Right ventricle myocardium superior (tissue), 1 donor: ENCODE measurements at regions not wholly inside any gene's neighbourhood (a gene's known extent, or its start where the extent isn't known, plus 50 kb on each side); places are given as distances from the start of the nearest gene placed in this dataset.
"Not testable (repeated sequence)": the region's sequence is repeated elsewhere in the genome, so short reads cannot be mapped to it uniquely, and the experiment has no call there.

Experiments
- ATAC-seq: fragments of 200-7000 bp; cut with Tn5 transposase; one replicate; pipeline ENCODE4 v1.9.1; 2020; ENCODE audit warnings: mild to moderate bottlenecking; ENCODE audit not compliant: poor library complexity
- DNase-seq: peaks from one replicate; pipeline ENCODE4 v3.0.0-alpha.2; 2020
- intact Hi-C: fragments of 100-400 bp; cut with DNase I; formaldehyde crosslinking; loops from one replicate; pipeline ENCODE4 v1.11.2; 2022
- donor health status: DM: no; HTN: yes; CAD: no; lungs with severe emphysema.

DNA sequence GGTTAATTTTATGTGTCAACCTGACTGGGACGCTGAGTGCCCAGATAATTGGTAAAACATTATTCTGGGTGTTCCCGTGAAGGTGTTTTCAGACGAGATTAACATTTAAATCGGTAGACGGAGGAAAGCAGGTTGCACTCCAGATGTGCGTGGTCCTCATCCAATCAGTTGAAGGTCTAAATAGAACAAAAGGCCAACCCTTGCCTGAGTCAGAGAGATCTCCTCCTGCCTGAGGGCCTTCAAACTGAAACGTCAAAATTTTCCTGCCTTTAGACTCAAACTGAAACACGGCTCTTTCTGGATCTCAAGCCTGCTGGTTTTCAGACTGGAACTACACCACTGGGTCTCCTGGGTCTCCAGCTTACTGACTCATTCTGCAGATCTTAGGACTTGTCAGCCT lies 70.9 kb downstream of the NPIPA5 start:
- intact Hi-C loops, ATAC-seq, DNase-seq: not testable (repeated sequence)

GRCh38 chr16:15305889-15306288 lies 72.2 kb downstream of the NPIPA5 start:
- DNase-seq, intact Hi-C loops, ATAC-seq: not testable (repeated sequence)

- intact Hi-C loops, ATAC-seq, DNase-seq: not testable (repeated sequence)
These were observed 74.3 kb downstream of the NPIPA5 start for GRCh38 chr16:15303667-15304324.

- intact Hi-C loops, ATAC-seq, DNase-seq: not testable (repeated sequence)
These were observed 81.0 kb downstream of the NPIPA5 start for GRCh38 chr16:15297104-15297503.

DNA sequence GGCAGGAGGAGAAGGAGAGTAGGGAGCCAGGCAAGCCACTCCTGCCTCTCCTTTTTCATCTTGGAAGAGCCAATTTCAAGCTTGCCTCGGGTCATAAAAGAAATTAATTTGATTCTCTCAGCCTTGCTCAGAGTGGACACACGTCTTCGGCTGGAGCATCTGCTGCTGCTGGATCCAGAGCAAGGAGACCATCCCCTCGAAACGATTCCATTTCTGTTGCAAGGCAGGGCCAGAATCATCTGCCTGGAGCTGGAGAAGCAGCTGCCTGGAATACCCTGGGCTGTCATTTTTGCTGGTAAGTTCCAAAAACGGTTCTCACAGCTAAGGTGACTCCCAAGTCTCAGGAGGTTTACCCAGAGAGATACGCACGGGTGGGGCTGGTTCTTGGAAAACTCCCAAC lies 103.3 kb downstream of the NPIPA5 start:
- ATAC-seq, intact Hi-C loops, DNase-seq: not testable (repeated sequence)

DNA sequence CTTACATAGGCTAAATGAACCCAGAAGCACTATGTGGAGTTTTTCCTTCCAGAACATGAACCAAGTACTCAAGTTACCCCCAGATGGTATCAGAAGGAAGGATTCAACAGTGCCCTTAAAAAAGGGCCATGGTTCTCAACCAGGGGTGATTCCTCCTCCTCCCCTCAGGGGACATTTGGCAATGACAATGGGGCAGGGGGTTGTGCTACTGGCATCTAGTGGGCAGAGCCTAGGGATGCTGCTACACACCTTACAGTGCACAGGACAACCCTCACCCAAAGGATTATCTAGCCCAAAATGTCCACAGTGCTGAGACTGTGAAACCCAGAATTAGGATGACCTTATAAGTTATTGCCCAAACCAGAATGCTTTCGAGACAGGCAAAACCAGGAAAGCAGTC lies 104.1 kb downstream of the NPIPA5 start:
- ATAC-seq, DNase-seq, intact Hi-C loops: not testable (repeated sequence)

DNA sequence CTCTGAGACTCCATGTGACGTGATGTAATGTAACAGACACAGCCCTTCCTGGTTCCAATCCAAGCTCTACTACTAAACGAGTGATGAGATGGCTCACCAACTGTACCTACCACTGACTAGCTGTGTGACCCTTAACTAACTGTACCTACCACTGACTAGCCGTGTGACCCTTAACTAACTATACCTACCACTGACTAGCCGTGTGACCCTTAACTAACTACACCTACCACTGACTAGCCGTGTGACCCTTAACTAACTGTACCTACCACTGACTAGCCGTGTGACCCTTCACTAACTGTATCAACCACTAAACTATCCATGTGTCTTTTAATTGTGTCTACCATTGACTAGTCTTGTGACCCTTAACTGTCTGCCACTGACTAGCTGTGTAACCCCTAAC lies 111.2 kb downstream of the NPIPA5 start:
- intact Hi-C loops, DNase-seq: not testable (repeated sequence)

DNA sequence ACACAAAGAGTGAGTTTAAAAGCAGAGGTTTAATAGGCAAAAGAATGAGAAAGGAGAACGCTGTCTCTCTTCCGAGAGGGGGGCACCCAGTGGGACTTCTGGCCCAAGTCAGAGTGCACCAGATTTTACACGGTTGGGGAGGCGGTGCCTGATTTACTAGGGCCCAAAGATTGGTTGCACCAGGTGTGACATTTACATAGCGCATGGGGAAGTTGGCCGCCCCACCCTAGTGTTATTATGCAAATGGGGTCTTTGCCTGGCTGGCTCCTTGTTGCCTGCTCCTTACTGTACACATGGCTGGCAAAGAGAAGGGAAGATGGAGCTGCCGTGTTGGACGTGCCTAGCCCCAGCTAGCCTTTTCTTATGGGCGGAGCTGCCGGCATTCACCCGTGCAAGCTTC lies 115.9 kb downstream of the NPIPA5 start:
- DNase-seq, ATAC-seq, intact Hi-C loops: not testable (repeated sequence)

More for the DNA sequence above, 111.2 kb downstream of the NPIPA5 start:
- ATAC-seq = not testable (repeated sequence)

GRCh38 chr16:15247971-15248370 lies 130.1 kb downstream of the NPIPA5 start:
- DNase-seq, ATAC-seq, intact Hi-C loops: not testable (repeated sequence)

GRCh38 chr16:15236674-15237323 lies 141.3 kb downstream of the NPIPA5 start:
- intact Hi-C loops, DNase-seq, ATAC-seq: not testable (repeated sequence)

- DNase-seq, ATAC-seq, intact Hi-C loops: not testable (repeated sequence)
These were observed 141.1 kb upstream of the RRN3 start for GRCh38 chr16:15235140-15235539.

DNA sequence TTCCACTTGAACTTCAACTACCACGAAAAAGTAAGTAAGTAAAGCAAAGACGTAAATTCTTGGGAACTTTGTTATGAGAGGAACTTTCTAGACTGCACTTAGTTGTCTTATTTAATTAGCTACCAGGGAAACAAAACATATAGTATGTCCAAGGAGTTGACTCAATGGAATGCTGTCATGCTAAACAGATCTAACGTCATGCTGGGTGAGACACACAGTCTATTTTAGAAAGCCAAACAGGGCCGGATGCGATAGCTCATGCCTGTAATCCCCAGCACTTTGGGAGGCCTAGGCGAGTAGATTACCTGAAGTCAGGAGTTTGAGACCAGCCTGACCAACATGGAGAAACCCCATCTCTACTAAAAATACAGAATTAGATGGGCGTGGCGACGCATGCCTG lies 140.6 kb upstream of the RRN3 start:
- ATAC-seq = peak; percentile 56
- intact Hi-C loops = not testable (repeated sequence)

DNA sequence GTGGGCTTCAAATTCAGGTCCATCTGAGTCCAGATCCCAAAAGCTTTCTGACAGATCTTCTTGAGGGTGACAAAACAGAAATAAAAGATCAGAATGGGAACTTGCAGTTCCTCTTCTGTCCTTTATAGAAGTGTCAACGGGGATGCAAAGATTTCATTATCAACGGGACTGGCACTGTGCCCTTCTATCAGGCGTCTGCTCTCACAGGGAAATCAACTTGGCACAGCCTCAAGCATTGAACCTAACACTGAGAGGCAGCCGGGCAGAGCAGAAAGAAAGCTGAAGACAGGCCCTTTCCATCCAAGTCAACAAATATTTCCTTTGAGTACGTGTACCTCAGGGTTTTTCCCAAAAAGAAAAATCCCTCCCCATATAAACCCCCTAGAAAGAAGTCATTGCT lies 136.4 kb upstream of the RRN3 start:
- intact Hi-C loops, DNase-seq: not testable (repeated sequence)
- peak; percentile 79 for ATAC-seq

More for the DNA sequence above, 140.6 kb upstream of the RRN3 start:
- DNase-seq = not testable (repeated sequence)

DNA sequence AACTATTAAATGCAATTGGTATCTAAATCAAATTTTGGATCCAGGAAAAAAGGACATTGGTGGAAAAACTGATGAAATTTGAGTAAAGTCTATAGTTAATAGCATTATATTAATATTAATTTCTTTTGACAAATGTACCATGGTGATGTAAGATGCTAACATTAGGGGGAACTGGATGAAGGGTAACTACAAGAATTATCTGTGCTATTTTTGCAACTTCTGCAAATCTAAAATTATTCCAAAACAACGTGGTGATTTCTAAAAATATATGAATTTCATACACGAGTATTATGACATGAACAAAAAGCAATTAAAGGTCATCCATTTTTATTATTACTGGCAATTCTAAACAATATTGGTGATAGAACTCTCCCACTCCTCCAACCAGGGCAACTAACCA lies 135.6 kb upstream of the RRN3 start:
- intact Hi-C loops, DNase-seq, ATAC-seq: not testable (repeated sequence)

GRCh38 chr16:15224651-15225050 lies 130.6 kb upstream of the RRN3 start:
- DNase-seq, intact Hi-C loops, ATAC-seq: not testable (repeated sequence)

- intact Hi-C loops, DNase-seq, ATAC-seq: not testable (repeated sequence)
These were observed 129.3 kb upstream of the RRN3 start for GRCh38 chr16:15223398-15223797.

GRCh38 chr16:15219679-15220615 lies 125.9 kb upstream of the RRN3 start:
- intact Hi-C loops, DNase-seq: not testable (repeated sequence)
- ATAC-seq = peak; percentile 96

DNA sequence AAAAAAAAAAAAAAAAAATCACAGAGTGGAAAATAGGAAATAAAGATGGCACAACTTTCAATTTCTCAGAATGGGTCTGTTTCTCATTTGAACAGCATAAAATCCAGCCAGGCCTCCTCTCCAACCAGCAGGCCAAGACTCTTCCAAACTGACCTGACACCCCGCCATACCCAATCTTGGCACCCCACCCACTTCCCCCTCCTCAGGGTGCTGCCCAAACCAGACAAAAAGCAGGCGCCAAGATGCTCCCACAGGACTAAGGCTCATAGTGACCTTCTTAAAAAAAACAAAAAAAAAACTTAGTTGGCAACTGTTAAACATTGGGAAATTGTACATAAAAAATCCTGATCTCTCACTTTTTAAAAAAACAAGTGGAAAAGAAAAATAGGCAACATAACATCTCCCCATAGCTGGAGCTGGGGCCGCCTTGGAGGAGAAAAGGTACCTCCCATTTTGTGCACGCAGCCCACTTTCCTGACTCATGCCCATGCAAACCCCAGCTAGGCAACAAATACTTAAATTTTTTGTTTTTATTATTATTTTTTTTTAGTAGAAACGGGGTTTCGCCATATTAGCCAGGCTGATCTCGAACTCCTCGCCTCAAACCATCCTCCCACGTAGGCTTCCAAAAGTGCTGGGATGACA lies 124.9 kb upstream of the RRN3 start:
- DNase-seq, ATAC-seq, intact Hi-C loops: not testable (repeated sequence)
